ENCODE measurements at regions not wholly inside any gene's neighbourhood (a gene's known extent, or its start where the extent isn't known, plus 50 kb on each side); places are given as distances from the start of the nearest gene placed in this dataset.

DNA sequence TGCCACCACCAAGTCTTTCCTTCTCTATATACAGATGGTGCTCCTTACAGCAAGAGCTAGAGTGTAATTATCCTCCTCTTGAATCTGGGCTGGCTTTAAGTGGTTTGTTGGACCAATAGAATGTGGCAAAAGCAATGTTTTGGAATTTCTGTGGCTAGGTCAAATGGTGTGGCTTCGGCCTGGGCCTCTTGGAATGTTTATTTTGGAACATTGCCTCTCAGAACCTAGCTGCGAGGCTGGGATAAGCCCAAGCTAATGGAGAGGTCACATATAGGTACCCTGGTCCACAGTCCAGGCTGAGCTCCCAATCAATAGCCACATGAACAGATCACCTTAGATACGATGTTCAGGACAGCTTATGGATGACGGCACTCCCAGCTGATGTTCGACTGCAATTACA lies 556.7 kb downstream of the TYW1 start:
- no peaks in the 10 kb centered on the region for H3K4me1 ChIP-seq
- DNase-seq, result no peak
- no peaks in the 10 kb centered on the region for H3K36me3 ChIP-seq
- no peaks in the 10 kb centered on the region for H3K27me3 ChIP-seq
- H3K9me3 ChIP-seq, result no peaks in the 10 kb centered on the region
- no peak overlapping the region for H3K4me3 ChIP-seq (replicated peaks in 1 of 3)
- H3K27ac ChIP-seq, result no peak overlapping the region
- WGBS, 2 donors, result 75 to 79% methylated on average over 5 of the region's 5 CpGs
- intact Hi-C loops (cut with DNase I), result no loop called here
- TF ChIP-seq, protein P1, sequence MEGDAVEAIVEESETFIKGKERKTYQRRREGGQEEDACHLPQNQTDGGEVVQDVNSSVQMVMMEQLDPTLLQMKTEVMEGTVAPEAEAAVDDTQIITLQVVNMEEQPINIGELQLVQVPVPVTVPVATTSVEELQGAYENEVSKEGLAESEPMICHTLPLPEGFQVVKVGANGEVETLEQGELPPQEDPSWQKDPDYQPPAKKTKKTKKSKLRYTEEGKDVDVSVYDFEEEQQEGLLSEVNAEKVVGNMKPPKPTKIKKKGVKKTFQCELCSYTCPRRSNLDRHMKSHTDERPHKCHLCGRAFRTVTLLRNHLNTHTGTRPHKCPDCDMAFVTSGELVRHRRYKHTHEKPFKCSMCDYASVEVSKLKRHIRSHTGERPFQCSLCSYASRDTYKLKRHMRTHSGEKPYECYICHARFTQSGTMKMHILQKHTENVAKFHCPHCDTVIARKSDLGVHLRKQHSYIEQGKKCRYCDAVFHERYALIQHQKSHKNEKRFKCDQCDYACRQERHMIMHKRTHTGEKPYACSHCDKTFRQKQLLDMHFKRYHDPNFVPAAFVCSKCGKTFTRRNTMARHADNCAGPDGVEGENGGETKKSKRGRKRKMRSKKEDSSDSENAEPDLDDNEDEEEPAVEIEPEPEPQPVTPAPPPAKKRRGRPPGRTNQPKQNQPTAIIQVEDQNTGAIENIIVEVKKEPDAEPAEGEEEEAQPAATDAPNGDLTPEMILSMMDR (IDR thresholded peaks at IDR 0.05), result no peak
- no peak for TF ChIP-seq POLR2A (IDR thresholded peaks at IDR 0.05)

DNA sequence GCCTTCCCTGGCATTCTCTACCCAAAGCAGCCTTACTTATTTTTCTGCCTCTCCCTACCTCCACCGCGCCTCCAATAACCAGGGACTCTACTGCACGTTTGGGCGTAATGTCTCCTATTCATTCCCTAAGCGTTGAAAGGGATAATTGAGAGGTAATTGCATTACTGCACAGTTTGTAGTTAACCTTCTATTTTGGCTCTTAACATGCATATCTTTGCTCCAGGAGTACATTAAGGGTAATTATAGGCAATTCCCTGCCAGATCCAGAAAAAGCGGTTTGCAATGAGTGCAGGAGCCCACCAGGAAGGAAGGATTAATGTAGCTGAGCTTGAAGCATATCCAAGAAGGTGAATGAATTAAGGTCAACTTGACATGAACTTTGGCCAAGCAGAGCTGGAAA lies 558.4 kb downstream of the TYW1 start:
- WGBS, 2 donors, result 69 to 76% methylated on average over 6 of the region's 6 CpGs
- H3K36me3 ChIP-seq, result no peaks in the 10 kb centered on the region
- H3K4me3 ChIP-seq (replicated peaks in 1 of 3), result no peak overlapping the region
- no peak for TF ChIP-seq POLR2A (IDR thresholded peaks at IDR 0.05)
- TF ChIP-seq, protein P1 (IDR thresholded peaks at IDR 0.05), result no peak
- H3K27me3 ChIP-seq, result no peaks in the 10 kb centered on the region
- no peak for DNase-seq
- no peak overlapping the region for H3K27ac ChIP-seq
- no peaks in the 10 kb centered on the region for H3K9me3 ChIP-seq
- H3K4me1 ChIP-seq, result no peaks in the 10 kb centered on the region
- intact Hi-C loops (cut with DNase I), result no loop called here

DNA sequence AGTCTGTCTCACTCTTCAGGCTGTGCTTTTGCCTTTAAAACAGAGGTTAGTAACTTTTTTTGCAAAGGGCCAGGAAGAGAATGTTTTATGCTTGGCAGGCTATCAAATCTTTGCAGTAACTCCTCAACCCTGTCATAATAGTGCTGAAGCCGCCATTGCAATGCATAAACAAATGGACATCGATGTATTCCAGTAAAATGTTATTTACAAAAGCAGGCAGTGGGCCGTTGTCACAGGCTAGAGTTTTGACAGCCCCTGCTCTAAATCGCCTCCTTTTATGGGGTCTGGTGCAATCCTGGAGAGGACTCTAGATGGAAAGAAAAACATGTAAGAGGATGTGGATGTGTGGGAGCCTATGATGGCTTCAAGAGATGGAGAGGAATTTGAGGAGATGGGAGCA lies 568.3 kb downstream of the TYW1 start:
- H3K27me3 ChIP-seq, result no peaks in the 10 kb centered on the region
- intact Hi-C loops (cut with DNase I), result no loop called here
- no peak for DNase-seq
- H3K4me1 ChIP-seq, result no peaks in the 10 kb centered on the region
- no peaks in the 10 kb centered on the region for H3K9me3 ChIP-seq
- no peak overlapping the region for H3K27ac ChIP-seq
- WGBS, 2 donors, result 37 to 43% methylated on average over 4 of the region's 4 CpGs
- H3K36me3 ChIP-seq, result no peaks in the 10 kb centered on the region
- no peak overlapping the region for H3K4me3 ChIP-seq (replicated peaks in 1 of 3)
- TF ChIP-seq, protein P1 (IDR thresholded peaks at IDR 0.05), result no peak
- TF ChIP-seq POLR2A (IDR thresholded peaks at IDR 0.05), result no peak

DNA sequence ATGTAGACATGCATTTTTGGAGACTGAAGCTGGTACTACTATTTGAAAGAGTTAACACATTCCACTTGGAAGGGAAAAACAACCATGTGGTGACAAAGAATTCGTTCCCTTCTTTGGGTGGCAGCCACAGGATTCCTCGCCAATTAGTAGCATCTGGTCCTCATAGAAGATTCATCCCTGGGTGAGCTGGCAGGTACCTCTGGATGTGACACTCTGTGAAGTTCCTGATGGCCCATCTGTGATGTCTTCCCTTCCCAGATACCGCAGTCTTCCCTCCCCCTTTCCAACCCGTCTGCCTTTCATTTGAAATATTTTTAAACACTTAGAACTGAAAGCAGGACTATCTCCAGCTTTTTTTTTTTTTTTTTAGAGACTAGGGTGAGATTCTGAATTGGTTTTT lies 569.5 kb downstream of the TYW1 start:
- Histone ChIP-seq H3K27ac (no peak overlapping the region), H3K4me1 (no peaks in the 10 kb centered on the region), H3K9me3 (no peaks in the 10 kb centered on the region), H3K36me3 (no peaks in the 10 kb centered on the region), H3K4me3 (replicated peaks in 1 of 3) (no peak overlapping the region), H3K27me3 (no peaks in the 10 kb centered on the region)
- intact Hi-C loops (cut with DNase I), result no loop called here
- no peak for DNase-seq
- 75% methylated on average over 4 of the region's 4 CpGs for WGBS, 2 donors
- TF ChIP-seq, protein P1 (IDR thresholded peaks at IDR 0.05), result no peak
- no peak for TF ChIP-seq POLR2A (IDR thresholded peaks at IDR 0.05)

DNA sequence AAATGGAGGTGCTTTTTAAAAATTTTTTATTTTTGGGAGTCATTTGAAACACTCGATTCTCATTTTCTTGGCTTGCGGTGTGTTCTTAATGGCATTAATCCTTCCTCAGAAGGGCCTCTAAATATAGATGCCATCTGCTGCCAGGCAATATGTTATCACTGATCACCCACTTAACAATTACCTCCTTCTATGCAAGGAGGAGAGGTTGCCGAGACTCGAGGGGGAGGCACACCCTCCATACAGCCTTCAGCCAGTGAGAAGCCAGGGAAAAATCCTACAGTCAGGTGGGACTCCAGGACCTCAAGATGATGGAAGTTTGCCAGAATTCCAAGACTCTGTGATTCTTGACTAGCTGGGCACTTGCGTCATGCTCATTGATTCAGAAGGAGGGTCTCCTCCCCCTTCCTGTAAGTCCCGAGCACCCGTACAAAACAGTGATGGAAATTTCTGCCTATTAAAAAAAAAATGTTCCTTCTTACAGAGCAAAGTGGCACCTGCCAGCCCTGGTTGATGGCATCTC lies 574.5 kb downstream of the TYW1 start:
- Histone ChIP-seq H3K36me3 (no peaks in the 10 kb centered on the region), H3K4me3 (replicated peaks in 1 of 3) (no peak overlapping the region), H3K9me3 (no peaks in the 10 kb centered on the region), H3K4me1 (peaks cover 0 to 5% of the 10 kb centered on the region in 2 donors), H3K27ac (no peak overlapping the region), H3K27me3 (no peaks in the 10 kb centered on the region)
- TF ChIP-seq, protein P1 (IDR thresholded peaks at IDR 0.05), result no peak
- no peak for TF ChIP-seq POLR2A (IDR thresholded peaks at IDR 0.05)
- 33 to 36% methylated on average over 7 of the region's 7 CpGs for WGBS, 2 donors
- intact Hi-C loops (cut with DNase I), result no loop called here
- peak; percentile 5 to 22 for DNase-seq
